GM18873 (cell line): ENCODE measurements at regions not wholly inside any gene's neighbourhood (a gene's known extent, or its start where the extent isn't known, plus 50 kb on each side); places are given as distances from the start of the nearest gene placed in this dataset.

Experiments used
- ATAC-seq: cut with Tn5 transposase; IDR thresholded peaks from one replicate; pipeline ENCODE4 v1.9.1; 2021; ENCODE audit warnings: mild to moderate bottlenecking, moderate library complexity, moderate number of reproducible peaks; ENCODE audit not compliant: unreplicated experiment, low FRiP score

- ATAC-seq, result no peak
These were observed 530.3 kb downstream of the EPHA5 start for GRCh38 chr4:65139998-65140397.

- no peak for ATAC-seq
These were observed 544.1 kb downstream of the EPHA5 start for GRCh38 chr4:65126200-65126599.

- no peak for ATAC-seq
These were observed 550.0 kb downstream of the EPHA5 start for GRCh38 chr4:65120287-65120686.

GRCh38 chr4:65102419-65102818 is 567.9 kb downstream of the EPHA5 start:
- no peak for ATAC-seq

- ATAC-seq, result no peak
These were observed 573.7 kb downstream of the EPHA5 start for GRCh38 chr4:65096630-65097029.

GRCh38 chr4:65089666-65090065 is 580.6 kb downstream of the EPHA5 start:
- ATAC-seq, result no peak

GRCh38 chr4:65083076-65083475 is 587.2 kb downstream of the EPHA5 start:
- ATAC-seq, result no peak

- no peak for ATAC-seq
These were observed 598.7 kb downstream of the EPHA5 start for GRCh38 chr4:65071564-65071963.

- no peak for ATAC-seq
These were observed 601.1 kb downstream of the EPHA5 start for GRCh38 chr4:65069177-65069576.

GRCh38 chr4:65066106-65066505 is 604.2 kb downstream of the EPHA5 start:
- ATAC-seq, result no peak

- ATAC-seq, result no peak
These were observed 606.7 kb downstream of the EPHA5 start for GRCh38 chr4:65063601-65064000.

- ATAC-seq, result no peak
These were observed 619.5 kb downstream of the EPHA5 start for GRCh38 chr4:65050786-65051185.

- no peak for ATAC-seq
These were observed 623.8 kb downstream of the EPHA5 start for GRCh38 chr4:65046192-65047133.

- no peak for ATAC-seq
These were observed 624.6 kb upstream of the TECRL start for GRCh38 chr4:65033899-65034298.

- ATAC-seq, result no peak
These were observed 619.3 kb upstream of the TECRL start for GRCh38 chr4:65028592-65028991.

- no peak for ATAC-seq
These were observed 614.8 kb upstream of the TECRL start for GRCh38 chr4:65023883-65024670.

GRCh38 chr4:65023081-65023480 is 613.8 kb upstream of the TECRL start:
- no peak for ATAC-seq

GRCh38 chr4:65021737-65022136 is 612.5 kb upstream of the TECRL start:
- no peak for ATAC-seq

- no peak for ATAC-seq
These were observed 611.9 kb upstream of the TECRL start for GRCh38 chr4:65021149-65021548.

- no peak for ATAC-seq
These were observed 610.5 kb upstream of the TECRL start for GRCh38 chr4:65019775-65020174.

- ATAC-seq, result no peak
These were observed 609.1 kb upstream of the TECRL start for GRCh38 chr4:65018313-65018712.
